ENCODE measurements at regions not wholly inside any gene's neighbourhood (a gene's known extent, or its start where the extent isn't known, plus 50 kb on each side); places are given as distances from the start of the nearest gene placed in this dataset.

GRCh38 chr12:90333424-90333823, 621.6 kb downstream of the CCER1 start:
- TF ChIP-seq CTCF (IDR thresholded peaks at IDR 0.05) (no peak), POLR2A (IDR thresholded peaks at IDR 0.05) (no peak)
